GM18907 (cell line): ENCODE measurements at regions not wholly inside any gene's neighbourhood (a gene's known extent, or its start where the extent isn't known, plus 50 kb on each side); places are given as distances from the start of the nearest gene placed in this dataset.
"Not testable (repeated sequence)": the region's sequence is repeated elsewhere in the genome, so short reads cannot be mapped to it uniquely, and the experiment has no call there.

ENCODE experiments used
- ATAC-seq: cut with Tn5 transposase; IDR thresholded peaks from one replicate; pipeline ENCODE4 v1.9.1; 2021; ENCODE audit warnings: mild to moderate bottlenecking, moderate library complexity; ENCODE audit not compliant: unreplicated experiment

DNA sequence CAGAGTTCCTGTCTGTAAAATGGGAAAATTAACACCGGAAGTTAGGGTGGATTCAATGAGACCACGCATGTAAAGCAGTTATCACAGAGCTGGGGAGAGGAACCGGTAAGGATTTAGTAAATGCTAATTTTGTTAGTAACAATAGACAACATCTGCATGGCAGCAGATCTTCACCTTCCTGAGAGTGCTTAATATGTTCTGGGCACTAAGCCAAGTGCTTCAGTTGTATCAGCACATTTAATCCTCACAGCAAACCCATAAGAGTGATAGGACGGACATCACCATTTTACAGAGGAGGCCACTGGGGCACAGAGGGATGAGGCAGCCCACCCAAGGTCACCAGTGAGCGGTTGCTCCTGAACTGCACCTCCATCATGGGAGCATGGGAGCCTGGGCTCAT, 189.4 kb downstream of the WNT5A start:
- no peak for ATAC-seq

DNA sequence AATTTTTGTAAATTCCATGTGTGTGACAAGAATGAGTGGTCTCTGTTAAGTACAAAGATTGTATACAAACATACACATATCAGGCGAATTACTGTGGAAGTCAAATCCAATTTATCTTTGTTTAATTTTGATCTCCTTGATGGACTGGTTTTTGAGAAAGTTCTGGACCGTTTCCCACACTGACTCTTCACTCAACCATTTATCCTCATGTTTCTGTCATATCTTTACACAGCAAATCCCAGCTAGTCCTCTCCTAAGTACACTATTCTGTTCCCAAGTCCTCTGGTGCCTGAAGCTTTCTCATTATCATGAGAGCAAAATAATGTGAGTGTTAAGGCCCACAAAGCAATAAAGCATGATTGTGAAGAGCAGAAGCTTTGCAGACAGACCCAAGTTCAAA, 189.9 kb downstream of the WNT5A start:
- ATAC-seq: no peak

DNA sequence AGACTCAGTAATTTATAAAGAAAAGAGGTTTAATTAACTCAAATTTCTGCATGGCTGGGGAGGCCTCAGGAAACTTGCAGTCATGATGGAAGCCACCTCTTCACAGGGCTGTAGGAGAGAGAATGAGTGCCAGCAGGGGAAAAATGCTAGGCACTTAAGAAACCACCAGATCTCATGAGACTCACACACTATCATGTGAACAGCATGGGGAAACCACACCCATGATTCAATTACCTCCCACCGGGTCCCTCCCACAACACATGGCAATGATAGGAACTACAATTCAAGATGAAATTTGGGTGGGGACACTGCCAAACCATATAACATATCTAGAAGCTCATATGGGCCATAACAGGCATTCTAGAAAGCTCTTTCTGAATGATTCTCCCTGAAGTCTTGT, 190.3 kb downstream of the WNT5A start:
- ATAC-seq: no peak

DNA sequence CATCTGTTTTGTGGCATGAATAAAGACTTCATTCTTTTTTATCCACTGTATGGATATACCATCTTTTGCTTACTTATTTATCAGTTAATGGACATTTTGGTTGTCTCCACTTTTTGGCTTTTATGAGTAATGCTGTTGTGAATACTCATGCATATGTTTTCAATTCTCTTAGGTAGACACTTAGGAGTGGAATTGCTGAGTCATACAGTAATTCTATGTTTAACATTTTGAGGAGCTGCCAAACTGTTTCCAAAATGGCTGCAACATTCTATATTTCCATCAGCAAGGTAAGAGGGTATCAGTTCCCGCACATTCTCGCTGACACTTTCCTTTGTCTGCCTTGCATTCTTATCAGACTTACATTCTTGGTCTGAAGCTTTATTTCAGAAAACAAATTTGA, 191.1 kb downstream of the WNT5A start:
- no peak for ATAC-seq

DNA sequence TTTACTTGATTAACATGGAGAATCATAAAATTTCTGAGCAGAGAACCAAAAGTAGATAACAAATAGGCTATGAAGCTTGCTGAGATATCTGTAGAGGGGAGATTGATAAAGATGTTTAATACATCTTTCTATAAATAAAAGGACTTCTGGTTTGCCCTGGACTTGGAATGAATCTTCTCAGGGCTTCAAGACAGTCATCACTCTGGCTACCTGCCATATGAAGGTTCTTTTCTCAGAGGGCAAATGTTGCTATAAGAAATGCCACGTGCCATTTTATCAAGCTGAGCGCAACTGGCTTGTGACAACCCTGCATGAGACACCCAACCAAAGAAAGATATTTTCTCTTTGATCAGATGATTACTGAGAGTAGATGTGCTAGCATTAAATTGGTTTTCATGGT, 192.5 kb downstream of the WNT5A start:
- ATAC-seq: no peak

DNA sequence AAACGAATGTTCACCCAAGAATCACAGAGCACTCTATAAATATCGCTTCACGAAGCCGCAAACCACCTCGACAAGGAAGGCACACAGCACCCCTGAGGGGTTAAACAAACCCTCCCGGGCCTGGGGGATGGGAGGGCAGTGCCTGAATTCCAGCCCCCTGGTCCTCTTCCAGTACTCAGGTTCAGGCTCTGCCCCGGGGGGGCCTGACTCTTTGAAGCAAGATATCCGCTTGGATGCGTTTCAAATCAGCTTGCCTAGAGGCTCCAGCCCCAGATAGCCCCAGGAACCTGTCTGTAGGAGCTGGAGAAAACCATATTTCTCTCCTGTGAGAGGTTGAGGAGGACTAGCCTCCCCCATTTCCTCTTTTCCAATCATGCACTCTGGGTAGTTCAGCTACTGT, 194.7 kb downstream of the WNT5A start:
- ATAC-seq: no peak

DNA sequence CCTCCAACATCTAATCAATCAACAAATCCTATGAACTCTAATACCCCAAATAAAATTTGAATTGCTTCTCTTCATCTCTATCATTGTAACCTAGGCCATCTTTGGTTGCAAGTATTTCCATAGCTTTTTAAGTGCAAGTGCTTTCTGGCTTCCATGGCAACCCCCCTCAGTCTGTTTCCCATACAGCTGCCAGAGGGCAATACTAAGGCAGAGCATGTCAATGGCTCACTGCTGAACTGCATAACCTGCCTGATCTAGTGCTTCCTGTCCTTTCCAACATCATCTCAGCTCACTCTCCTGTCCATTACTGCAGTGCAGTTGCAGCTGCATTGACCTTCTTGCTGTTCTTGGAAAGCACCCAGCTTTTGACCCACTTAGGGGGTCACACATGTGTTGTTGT, 198.4 kb downstream of the WNT5A start:
- no peak for ATAC-seq

DNA sequence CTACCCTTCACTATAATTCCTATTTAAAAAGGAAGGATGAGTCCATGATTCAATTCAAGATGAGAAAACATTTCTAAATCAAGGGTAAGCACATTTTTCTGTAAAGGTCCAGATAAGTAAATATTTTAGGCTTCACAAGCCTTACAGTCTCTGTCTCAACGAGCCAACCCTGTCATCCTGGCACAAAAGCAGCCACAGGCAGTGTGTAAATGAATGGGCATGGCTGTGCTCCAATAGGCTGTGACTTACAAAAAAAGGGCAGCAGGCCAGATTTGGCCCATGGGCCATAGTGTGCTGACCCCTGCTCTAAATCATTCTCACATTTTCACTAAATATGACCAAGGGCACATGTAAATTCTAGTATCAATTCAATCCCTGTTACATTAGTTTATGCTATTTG, 200.4 kb downstream of the WNT5A start:
- no peak for ATAC-seq

DNA sequence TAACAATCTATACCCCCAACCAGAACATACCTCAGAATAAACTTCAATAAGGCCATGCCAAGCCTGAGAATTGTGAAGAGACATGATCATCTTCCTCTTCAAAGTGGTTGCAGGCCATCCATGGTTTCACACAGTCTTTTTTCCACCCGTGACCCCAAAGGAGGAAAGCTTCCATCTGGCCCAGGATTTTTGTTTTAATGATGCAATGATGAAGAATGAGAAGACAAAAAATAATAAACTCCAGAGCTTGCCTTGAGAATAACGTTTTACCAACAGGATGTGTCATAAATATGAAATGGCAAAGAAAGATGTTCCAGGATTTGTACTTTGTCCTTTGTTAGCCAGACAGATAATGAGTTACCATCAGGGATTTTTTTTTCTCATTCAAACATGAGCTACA, 201.9 kb downstream of the WNT5A start:
- no peak for ATAC-seq

DNA sequence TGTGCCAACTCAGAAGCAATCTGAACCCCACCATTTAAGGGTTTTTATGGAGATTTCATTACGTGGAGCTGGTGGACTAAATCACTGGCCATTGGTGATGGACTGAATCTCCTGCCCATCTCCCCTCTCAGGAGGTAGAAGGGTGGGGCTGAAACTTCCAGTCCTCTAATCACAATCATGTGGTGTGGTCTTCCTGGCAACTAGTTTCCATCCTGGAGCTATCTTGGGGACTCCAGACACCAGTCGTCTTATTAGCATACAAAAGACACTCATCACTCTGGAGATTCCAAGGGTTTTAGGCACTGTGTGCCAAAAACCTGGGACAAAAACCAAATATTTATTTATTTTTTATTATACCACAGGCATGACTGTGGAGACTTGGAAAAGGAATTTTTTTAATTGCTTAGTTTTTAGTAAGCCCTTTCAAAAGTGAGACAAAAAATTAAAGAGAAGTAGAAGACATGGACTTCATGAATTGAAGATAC, 203.6 kb downstream of the WNT5A start:
- ATAC-seq: no peak

DNA sequence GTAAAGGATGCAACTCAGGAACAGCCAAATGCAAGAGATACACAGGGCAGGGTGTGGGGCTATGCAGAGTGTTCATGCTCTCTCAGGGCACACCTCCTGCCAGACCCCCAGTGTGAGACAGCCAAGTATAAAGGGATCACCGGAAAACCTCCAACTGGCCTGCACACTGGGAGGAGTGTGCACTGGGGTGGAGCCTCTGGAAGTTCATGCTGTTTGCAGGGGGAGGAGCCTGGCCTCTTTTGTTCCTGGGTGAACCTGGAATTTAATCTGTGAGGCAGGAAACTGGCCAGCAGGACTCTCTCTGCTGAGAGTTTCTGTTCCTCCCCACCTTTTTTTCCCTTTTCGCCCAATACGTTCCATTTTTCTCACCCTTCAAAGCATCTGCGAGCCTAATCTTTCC, 204.1 kb downstream of the WNT5A start:
- ATAC-seq: no peak

DNA sequence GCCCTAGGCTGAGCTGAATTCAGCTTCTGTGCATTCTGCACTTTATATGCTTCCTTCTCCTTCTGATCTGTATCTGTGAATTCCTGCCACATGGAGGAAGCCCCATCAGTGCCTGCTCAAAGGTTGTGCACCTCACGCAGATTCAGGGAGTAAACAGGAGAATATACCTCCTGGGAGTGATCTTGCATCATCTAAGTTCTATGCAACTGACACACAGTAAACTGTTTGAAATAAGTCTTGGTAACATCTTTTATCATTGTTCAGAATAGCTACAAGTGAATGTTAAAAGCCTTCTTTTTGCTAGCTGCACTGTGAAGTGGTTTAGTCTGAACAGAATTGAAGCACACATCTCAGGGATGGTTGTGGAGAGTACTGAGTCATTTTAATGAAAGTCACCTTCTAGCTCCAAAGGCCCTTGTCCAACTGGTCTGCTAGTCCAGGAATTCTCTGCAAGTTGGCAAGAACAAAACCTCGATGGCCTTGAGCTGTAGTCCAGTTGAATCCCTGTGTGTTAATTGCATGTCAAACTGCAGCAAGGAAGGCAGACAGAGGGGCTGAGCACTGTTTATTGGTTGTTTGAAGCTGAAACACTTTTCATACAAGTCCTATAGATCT, 215.0 kb downstream of the WNT5A start:
- ATAC-seq: no peak

DNA sequence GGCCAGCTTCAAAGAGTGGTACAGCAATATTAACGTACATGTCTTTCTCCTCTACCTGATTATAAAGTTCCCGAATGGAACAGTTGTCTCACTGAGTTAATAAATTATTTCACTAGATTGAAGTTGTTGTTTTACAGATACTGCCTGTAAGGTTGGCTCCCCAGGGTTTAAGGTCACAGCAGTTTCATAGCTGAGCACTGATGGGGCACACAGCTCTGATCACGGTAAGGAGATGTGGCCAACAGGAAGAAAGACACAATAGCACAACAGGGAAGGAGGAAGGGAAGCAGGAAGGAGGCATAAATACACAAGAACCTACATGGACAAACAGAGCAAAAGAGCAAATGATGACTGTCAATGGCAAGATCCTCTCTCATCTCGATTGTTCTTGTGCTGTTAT, 215.6 kb downstream of the WNT5A start:
- ATAC-seq: no peak

DNA sequence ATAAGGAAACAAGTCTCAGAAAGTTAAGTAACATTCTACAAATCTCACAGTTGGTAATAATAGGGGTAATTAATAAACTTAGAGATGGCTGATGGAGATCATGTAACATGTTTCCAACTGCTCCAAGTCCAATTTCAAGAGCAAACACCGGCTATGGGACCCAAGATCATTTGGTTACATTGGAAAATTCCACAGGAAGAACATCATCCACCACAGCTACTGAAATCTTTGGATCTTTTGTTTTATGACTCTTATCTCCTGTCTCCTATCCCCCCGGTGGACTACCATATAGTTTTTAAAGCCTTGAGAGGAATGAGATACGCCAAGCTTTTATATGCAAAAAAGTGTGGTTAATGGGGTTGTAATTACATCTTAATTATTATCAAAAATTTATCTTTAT, 216.1 kb downstream of the WNT5A start:
- no peak for ATAC-seq

DNA sequence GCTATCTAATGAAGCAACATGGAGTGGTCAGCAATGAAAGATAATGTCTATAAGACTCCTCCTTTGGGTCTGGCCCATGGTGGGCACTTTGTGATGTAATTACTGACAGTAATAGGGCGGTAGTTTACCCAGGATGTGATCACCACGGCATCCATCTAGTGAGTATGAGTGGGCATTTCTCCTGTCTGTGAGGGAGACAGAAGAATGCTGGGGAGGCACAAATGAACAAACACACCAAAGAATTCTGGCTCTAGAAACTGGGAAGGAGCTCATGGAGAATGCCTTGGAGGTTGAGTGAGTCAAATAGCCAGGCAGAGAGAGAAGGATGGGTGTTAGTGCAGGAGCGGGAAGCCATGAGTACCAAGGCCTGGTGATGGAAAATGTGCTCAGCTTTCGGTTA, 217.5 kb downstream of the WNT5A start:
- no peak for ATAC-seq

DNA sequence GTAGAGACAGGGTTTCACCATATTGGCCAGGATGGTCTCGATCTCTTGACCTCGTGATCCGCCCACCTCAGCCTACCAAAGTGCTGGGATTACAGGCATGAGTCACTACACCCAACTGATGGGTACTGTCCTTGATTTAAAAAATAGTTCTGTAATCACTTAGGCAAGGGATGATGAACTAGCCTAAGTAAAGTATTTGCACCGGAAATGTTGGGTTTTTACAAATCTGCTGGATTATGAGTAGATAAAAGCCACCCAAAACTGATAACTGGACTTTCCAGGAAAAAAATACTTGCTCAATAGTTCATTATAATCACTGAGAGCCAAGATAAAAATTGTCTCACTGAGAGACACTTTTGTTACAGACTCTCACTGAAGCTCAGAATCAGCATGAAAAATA, 218.0 kb downstream of the WNT5A start:
- no peak for ATAC-seq

DNA sequence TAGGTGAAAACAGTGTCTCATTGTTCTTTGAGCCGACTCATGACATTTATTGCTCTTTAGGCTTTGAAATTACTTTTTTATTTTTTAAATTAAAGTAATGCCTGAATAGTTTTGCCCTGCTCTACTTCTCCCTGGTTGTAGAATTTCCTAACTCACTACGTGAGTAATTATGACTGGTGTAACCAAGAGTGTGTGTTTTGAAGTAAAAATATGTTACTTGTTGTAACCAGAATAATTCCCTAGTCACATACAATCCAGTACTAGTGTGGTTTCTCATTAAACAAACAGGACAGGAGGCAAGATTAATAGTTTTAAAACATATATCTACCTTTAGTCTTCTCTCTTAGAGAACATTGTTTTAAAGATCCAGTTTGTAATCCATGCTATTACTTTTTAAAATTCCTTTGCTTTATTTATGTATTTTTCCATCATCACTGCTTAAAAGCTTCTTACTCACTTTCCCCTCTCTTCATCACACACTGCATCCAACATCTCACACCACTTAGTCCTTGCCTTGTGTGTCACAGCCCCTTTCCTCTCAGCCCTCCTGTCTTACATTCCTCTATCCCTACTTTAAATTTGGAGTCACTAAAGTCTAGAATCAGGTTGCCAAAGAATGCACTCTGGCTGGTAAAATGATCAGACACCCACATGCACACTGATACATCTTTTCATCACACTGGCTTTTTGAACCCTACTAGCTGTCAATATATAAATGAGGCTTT, 219.7 kb downstream of the WNT5A start:
- ATAC-seq: no peak

DNA sequence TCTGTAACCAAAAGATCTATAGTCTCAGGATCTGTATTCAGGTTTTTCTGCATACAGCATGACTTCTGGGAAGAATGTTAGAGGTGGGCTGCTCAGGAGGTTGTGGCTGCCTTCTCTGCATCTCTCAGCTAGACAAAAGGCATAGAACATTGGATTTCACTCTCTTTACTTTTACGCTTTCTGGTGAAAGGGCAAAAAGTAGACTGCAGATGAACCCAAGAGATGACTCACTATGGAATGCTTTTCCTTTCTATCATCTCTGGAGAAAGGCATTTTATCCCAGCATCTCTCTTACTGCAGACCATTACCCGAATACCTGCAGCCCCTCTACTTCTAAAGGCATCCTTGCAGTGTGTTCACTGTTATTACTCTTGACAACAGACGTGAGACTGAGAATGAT, 222.2 kb downstream of the WNT5A start:
- no peak for ATAC-seq

DNA sequence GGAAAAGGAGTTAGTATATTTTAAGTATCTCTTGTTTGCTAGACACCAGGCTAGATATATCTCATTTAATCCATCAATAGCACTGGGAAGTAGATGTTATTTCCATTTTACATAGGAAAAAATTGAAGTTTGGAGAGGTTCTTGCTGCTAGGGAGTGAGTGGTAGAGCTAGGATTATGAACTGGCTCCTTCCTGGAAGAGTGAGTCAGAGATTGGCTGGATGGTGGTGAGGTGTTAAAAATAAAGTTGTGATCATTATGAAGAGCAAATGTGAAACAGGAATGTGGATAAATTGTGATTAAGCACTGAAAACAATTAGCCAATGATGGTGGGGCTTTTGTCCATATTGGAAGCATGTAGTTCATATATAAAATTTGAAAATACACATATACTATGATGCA, 234.2 kb downstream of the WNT5A start:
- ATAC-seq: no peak

DNA sequence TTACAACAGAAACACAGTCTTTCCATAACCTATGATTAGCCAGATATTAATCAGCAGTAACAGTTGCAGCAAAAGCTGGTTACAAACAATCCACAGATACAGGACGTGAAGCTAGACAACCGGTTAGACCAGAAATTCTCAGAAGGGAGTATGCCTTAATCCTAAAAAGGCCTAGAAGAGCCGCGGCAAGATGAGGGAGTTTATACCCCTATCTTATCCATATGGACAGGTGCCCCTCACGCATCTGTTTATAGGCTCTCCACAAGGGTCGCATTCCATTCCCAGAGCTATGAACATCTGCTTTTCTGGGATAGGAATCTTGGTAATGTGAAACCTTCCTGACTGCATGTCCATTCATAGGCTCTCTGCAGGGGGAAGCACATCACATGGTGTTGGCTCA, 237.9 kb downstream of the WNT5A start:
- ATAC-seq: not testable (repeated sequence)

DNA sequence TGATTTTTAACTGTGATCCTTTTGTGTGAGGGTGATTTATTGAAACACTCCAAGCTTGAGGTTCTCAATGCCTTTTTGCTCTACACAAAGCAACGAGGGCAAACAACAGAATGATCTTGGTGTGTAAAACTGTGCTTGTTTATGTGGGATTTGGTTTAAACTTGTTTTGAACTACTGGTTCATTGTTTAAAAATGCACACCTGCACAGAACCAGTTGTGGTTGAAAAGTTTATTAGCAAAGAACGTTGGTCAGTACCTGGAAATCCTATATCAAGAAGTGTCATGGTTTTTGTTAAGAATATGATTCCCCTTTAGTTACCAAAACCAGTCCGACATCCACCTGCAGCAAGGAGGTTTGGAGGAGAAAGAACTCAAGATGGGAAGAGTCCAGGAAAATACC, 239.4 kb downstream of the WNT5A start:
- ATAC-seq: no peak

DNA sequence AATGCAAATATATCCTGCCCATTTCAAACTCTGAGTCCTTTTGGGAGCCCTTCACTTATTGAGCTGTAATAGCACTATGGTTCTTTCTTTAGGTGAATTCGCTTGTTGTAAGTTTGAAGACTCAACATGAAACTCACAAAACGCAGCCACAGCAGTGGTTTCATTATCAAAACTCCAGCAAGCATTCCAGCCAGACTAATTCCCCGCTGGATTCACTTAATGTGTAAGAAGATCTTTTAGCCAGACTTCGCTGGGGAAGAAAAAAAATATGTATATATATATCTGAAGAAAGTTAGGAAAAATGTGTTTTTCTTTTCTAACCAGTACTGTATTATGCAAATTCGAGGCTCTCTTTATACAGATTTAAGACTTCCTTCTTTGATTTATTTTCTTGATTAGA, 241.1 kb downstream of the WNT5A start:
- ATAC-seq: no peak

DNA sequence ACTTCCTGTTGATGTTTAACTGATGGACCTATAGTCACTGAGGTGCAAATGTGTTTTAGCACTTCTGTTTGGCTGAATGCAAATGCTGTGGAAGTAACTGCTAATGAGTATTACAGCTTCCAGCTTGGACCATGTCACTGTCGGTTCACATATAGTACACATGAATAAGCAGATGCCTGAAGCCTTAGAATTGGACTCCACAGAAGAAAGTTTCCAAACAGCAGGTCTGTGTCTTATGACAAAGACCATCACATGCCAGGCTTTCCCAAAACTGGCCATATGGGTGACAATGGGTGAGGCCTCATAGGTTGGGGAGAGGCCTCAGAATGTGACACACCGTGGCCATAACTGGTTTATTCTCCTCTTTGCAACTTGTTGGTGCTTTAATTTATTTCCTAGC, 241.8 kb downstream of the WNT5A start:
- ATAC-seq: no peak
